ENCODE measurements at regions not wholly inside any gene's neighbourhood (a gene's known extent, or its start where the extent isn't known, plus 50 kb on each side); places are given as distances from the start of the nearest gene placed in this dataset.

- TF ChIP-seq CTCF (IDR thresholded peaks at IDR 0.05; ENCODE audit: low read depth, low read length, missing control alignments) = no peak
- H3K36me3 ChIP-seq (replicated peaks) = no peaks in the 10 kb centered on the region
- H3K27ac ChIP-seq = no peak overlapping the region
- DNase-seq = no peak
- no peak overlapping the region for H3K4me3 ChIP-seq (ENCODE audit: low read depth, low read length)
- no peaks in the 10 kb centered on the region for H3K27me3 ChIP-seq (replicated peaks)
- in situ Hi-C loops (cut with HindIII; ENCODE audit: low pct_ligation_motif_present, low sequenced_read_pairs) = no loop called here
These were observed 142.2 kb downstream of the SP3 start for GRCh38 chr2:173822889-173823542.

GRCh38 chr2:173823543-173823939, 141.6 kb downstream of the SP3 start:
- Histone ChIP-seq H3K36me3 (replicated peaks) (no peaks in the 10 kb centered on the region), H3K27ac (no peak overlapping the region), H3K4me3 (ENCODE audit: low read depth, low read length) (no peak overlapping the region), H3K27me3 (replicated peaks) (no peaks in the 10 kb centered on the region)
- in situ Hi-C loops (cut with HindIII; ENCODE audit: low pct_ligation_motif_present, low sequenced_read_pairs) = no loop called here
- no peak for DNase-seq
- TF ChIP-seq CTCF (IDR thresholded peaks at IDR 0.05; ENCODE audit: low read depth, low read length, missing control alignments) = no peak

GRCh38 chr2:173828189-173829142, 136.7 kb downstream of the SP3 start:
- no peak overlapping the region for H3K4me3 ChIP-seq (ENCODE audit: low read depth, low read length)
- TF ChIP-seq CTCF (IDR thresholded peaks at IDR 0.05; ENCODE audit: low read depth, low read length, missing control alignments) = no peak
- in situ Hi-C loops (cut with HindIII; ENCODE audit: low pct_ligation_motif_present, low sequenced_read_pairs) = no loop called here
- H3K36me3 ChIP-seq (replicated peaks) = no peaks in the 10 kb centered on the region
- no peak for DNase-seq
- no peak overlapping the region for H3K27ac ChIP-seq
- H3K27me3 ChIP-seq (replicated peaks) = no peaks in the 10 kb centered on the region

GRCh38 chr2:173829727-173830126, 135.4 kb downstream of the SP3 start:
- no peaks in the 10 kb centered on the region for H3K27me3 ChIP-seq (replicated peaks)
- H3K27ac ChIP-seq = no peak overlapping the region
- DNase-seq = no peak
- in situ Hi-C loops (cut with HindIII; ENCODE audit: low pct_ligation_motif_present, low sequenced_read_pairs) = no loop called here
- no peaks in the 10 kb centered on the region for H3K36me3 ChIP-seq (replicated peaks)
- no peak overlapping the region for H3K4me3 ChIP-seq (ENCODE audit: low read depth, low read length)
- no peak for TF ChIP-seq CTCF (IDR thresholded peaks at IDR 0.05; ENCODE audit: low read depth, low read length, missing control alignments)

GRCh38 chr2:173830170-173830569, 135.0 kb downstream of the SP3 start:
- H3K36me3 ChIP-seq (replicated peaks) = no peaks in the 10 kb centered on the region
- no peaks in the 10 kb centered on the region for H3K27me3 ChIP-seq (replicated peaks)
- no peak overlapping the region for H3K27ac ChIP-seq
- in situ Hi-C loops (cut with HindIII; ENCODE audit: low pct_ligation_motif_present, low sequenced_read_pairs) = no loop called here
- no peak for TF ChIP-seq CTCF (IDR thresholded peaks at IDR 0.05; ENCODE audit: low read depth, low read length, missing control alignments)
- DNase-seq = no peak
- H3K4me3 ChIP-seq (ENCODE audit: low read depth, low read length) = no peak overlapping the region
